Right cardiac atrium (tissue), 5 donors: ENCODE measurements at regions not wholly inside any gene's neighbourhood (a gene's known extent, or its start where the extent isn't known, plus 50 kb on each side); places are given as distances from the start of the nearest gene placed in this dataset.
A peak's percentile ranks its signal among the peaks of the same experiment; 100 is the strongest.
"Not testable (repeated sequence)": the region's sequence is repeated elsewhere in the genome, so short reads cannot be mapped to it uniquely, and the experiment has no call there.

Experiments used
- ATAC-seq, 2 donors: fragments of 200-7000 bp; cut with Tn5 transposase; one replicate each; pipeline versions ENCODE4 v1.8.0 to v1.9.1; 2020; ENCODE audit warnings: moderate library complexity in 2 of 2, mild to moderate bottlenecking in 1 of 2
- DNase-seq, 3 donors: peaks; one replicate each; pipeline ENCODE4 v3.0.0-alpha.2; 2020
- H3K27ac ChIP-seq: one replicate; pipeline ENCODE4 v1.5.1; 2013; ENCODE audit warnings: mild to moderate bottlenecking, low read length, control low read depth, moderate library complexity
- H3K27me3 ChIP-seq: one replicate; pipeline ENCODE4 v1.6.1; 2013; ENCODE audit not compliant: control insufficient read depth, insufficient read depth
- H3K4me1 ChIP-seq: one replicate; pipeline ENCODE4 v1.6.1; 2013; ENCODE audit warnings: low read length; ENCODE audit not compliant: control insufficient read depth, insufficient read depth
- H3K4me3 ChIP-seq: one replicate; pipeline ENCODE4 v1.5.1; 2013; ENCODE audit warnings: low read length, control low read depth
- H3K9me3 ChIP-seq: one replicate; pipeline ENCODE4 v1.6.1; 2013; ENCODE audit warnings: low read length; ENCODE audit not compliant: control insufficient read depth
- whole genome bisulfite sequencing: extraction: QIAGEN DNeasy Blood & Tissue Kit; methylation state at CpG from one replicate; pipeline ENCODE4 v1.1.7; 2013; 5-methylcytosine and 5-hydroxymethylcytosine counted together
- intact Hi-C, 4 donors: fragments of 100-400 bp; cut with DNase I; formaldehyde crosslinking; loops; one replicate each; pipeline versions ENCODE4 v1.11.0 to v1.14.0; 2022 to 2023
- donor health status: healthy with polysubstance abuse.
- donor health status: DM: no; HTN: yes; CAD: no.
- donor health status: DM: no; HTN: no; CAD: no.
- donor health status: DM: no; HTN: yes; CAD: no; lungs with severe emphysema.
- donor health status: DM: yes; HTN: yes; CAD: no.

- intact Hi-C loops, result no loop called here
- H3K4me3 ChIP-seq, result no peak overlapping the region
- H3K27me3 ChIP-seq, result no peaks in the 10 kb centered on the region
- no peak for DNase-seq
- no peak overlapping the region for H3K27ac ChIP-seq
- H3K4me1 ChIP-seq, result peaks cover 3% of the 10 kb centered on the region
- ATAC-seq, result no peak
- WGBS, result 82% methylated on average over 8 of the region's 8 CpGs
- no peaks in the 10 kb centered on the region for H3K9me3 ChIP-seq
Observed at GRCh38 chr10:44009891-44010632, 361.4 kb upstream of the ZNF32 start.

- H3K27ac ChIP-seq, result no peak overlapping the region
- 66% methylated on average over 11 of the region's 11 CpGs for WGBS
- H3K4me1 ChIP-seq, result peaks cover 3% of the 10 kb centered on the region
- H3K4me3 ChIP-seq, result no peak overlapping the region
- DNase-seq (no peak), ATAC-seq (no peak)
- H3K27me3 ChIP-seq, result no peaks in the 10 kb centered on the region
- H3K9me3 ChIP-seq, result no peaks in the 10 kb centered on the region
- intact Hi-C loops, result no loop called here
Observed at GRCh38 chr10:44008917-44009709, 360.4 kb upstream of the ZNF32 start.

- DNase-seq (peak in 1 of 3 donors; percentile 35), ATAC-seq (no peak)
- H3K27me3 ChIP-seq, result no peaks in the 10 kb centered on the region
- H3K4me3 ChIP-seq, result no peak overlapping the region
- no peak overlapping the region for H3K27ac ChIP-seq
- WGBS, result 71% methylated on average over 10 of the region's 10 CpGs
- H3K9me3 ChIP-seq, result no peaks in the 10 kb centered on the region
- intact Hi-C loops, result no loop called here
- H3K4me1 ChIP-seq, result peaks cover 3% of the 10 kb centered on the region
Observed at GRCh38 chr10:44008270-44008916, 359.7 kb upstream of the ZNF32 start.

- WGBS, result 94% methylated on average over 1 of the region's 1 CpG
Observed at GRCh38 chr10:44006771-44007170, 358.1 kb upstream of the ZNF32 start.

GRCh38 chr10:44005788-44006099 is 357.1 kb upstream of the ZNF32 start:
- peaks cover 3% of the 10 kb centered on the region for H3K4me1 ChIP-seq
- 87% methylated on average over 12 of the region's 12 CpGs for WGBS
- intact Hi-C loops, result no loop called here

More at GRCh38 chr10:44006771-44007170, 358.1 kb upstream of the ZNF32 start:
- peaks cover 3% of the 10 kb centered on the region for H3K4me1 ChIP-seq
- intact Hi-C loops, result no loop called here
- no peak for DNase-seq
- no peak overlapping the region for H3K27ac ChIP-seq
- H3K4me3 ChIP-seq, result no peak overlapping the region
- H3K27me3 ChIP-seq, result no peaks in the 10 kb centered on the region
- ATAC-seq, result no peak
- H3K9me3 ChIP-seq, result no peaks in the 10 kb centered on the region

GRCh38 chr10:44004913-44005787 is 356.5 kb upstream of the ZNF32 start:
- peaks cover 3% of the 10 kb centered on the region for H3K4me1 ChIP-seq
- WGBS, result 89% methylated on average over 43 of the region's 43 CpGs
- H3K27ac ChIP-seq, result no peak overlapping the region
- H3K9me3 ChIP-seq, result no peaks in the 10 kb centered on the region
- peak in 1 of 3 donors; percentile 42 for DNase-seq
- peak in 1 of 2 donors; percentile 11 for ATAC-seq
- intact Hi-C loops, result no loop called here
- no peaks in the 10 kb centered on the region for H3K27me3 ChIP-seq
- no peak overlapping the region for H3K4me3 ChIP-seq

More at GRCh38 chr10:44005788-44006099, 357.1 kb upstream of the ZNF32 start:
- H3K9me3 ChIP-seq, result no peaks in the 10 kb centered on the region
- DNase-seq (peak in 1 of 3 donors; percentile 33), ATAC-seq (no peak)
- H3K27me3 ChIP-seq, result no peaks in the 10 kb centered on the region
- H3K27ac ChIP-seq, result no peak overlapping the region
- H3K4me3 ChIP-seq, result no peak overlapping the region

GRCh38 chr10:43998021-43998809 is 349.5 kb upstream of the ZNF32 start:
- no peaks in the 10 kb centered on the region for H3K27me3 ChIP-seq
- DNase-seq, result no peak
- peaks cover 2% of the 10 kb centered on the region for H3K4me1 ChIP-seq
- no peak overlapping the region for H3K27ac ChIP-seq
- ATAC-seq, result peak; percentile 31 to 68
- 70% methylated on average over 4 of the region's 4 CpGs for WGBS
- no peaks in the 10 kb centered on the region for H3K9me3 ChIP-seq
- intact Hi-C loops, result no loop called here
- H3K4me3 ChIP-seq, result no peak overlapping the region

GRCh38 chr10:43997330-43997729 is 348.6 kb upstream of the ZNF32 start:
- intact Hi-C loops, result no loop called here
- Histone ChIP-seq H3K4me3 (no peak overlapping the region), H3K4me1 (peaks cover 2% of the 10 kb centered on the region), H3K9me3 (no peaks in the 10 kb centered on the region), H3K27ac (no peak overlapping the region), H3K27me3 (no peaks in the 10 kb centered on the region)
- WGBS, result 72% methylated on average over 3 of the region's 3 CpGs
- no peak for DNase-seq
- no peak for ATAC-seq

GRCh38 chr10:43994539-43994938 is 345.9 kb upstream of the ZNF32 start:
- Histone ChIP-seq H3K4me1 (peaks cover 2% of the 10 kb centered on the region), H3K9me3 (no peaks in the 10 kb centered on the region), H3K4me3 (no peak overlapping the region), H3K27ac (no peak overlapping the region), H3K27me3 (no peaks in the 10 kb centered on the region)
- ATAC-seq (no peak), DNase-seq (no peak)
- 91% methylated on average over 2 of the region's 2 CpGs for WGBS
- intact Hi-C loops, result no loop called here

GRCh38 chr10:43992816-43993215 is 344.1 kb upstream of the ZNF32 start:
- DNase-seq, H3K4me1 ChIP-seq, H3K4me3 ChIP-seq, intact Hi-C loops, H3K9me3 ChIP-seq, H3K27me3 ChIP-seq, ATAC-seq, H3K27ac ChIP-seq: not testable (repeated sequence)
- WGBS, result 89% methylated on average over 19 of the region's 19 CpGs
